ENCODE measurements at regions not wholly inside any gene's neighbourhood (a gene's known extent, or its start where the extent isn't known, plus 50 kb on each side); places are given as distances from the start of the nearest gene placed in this dataset.

GRCh38 chr3:96106701-96107100, 707.7 kb upstream of the EPHA6 start:
- H3K27me3 ChIP-seq, result no peaks in the 10 kb centered on the region
- no peaks in the 10 kb centered on the region for H3K4me1 ChIP-seq (replicated peaks in 1 of 2)
- intact Hi-C loops (cut with DNase I), result no loop called here
- H3K27ac ChIP-seq, result no peak overlapping the region
- H3K9me3 ChIP-seq (replicated peaks in 1 of 3), result no peaks in the 10 kb centered on the region
- TF ChIP-seq CTCF (IDR thresholded peaks at IDR 0.05), result no peak
- no peak for TF ChIP-seq POLR2A (IDR thresholded peaks at IDR 0.05)
- H3K4me3 ChIP-seq, result no peak overlapping the region
- no peaks in the 10 kb centered on the region for H3K36me3 ChIP-seq (replicated peaks in 1 of 2)
- WGBS, 4 donors, result 74 to 86% (median 83%) methylated on average over 2 of the region's 2 CpGs
- DNase-seq, result no peak
